Sigmoid colon (tissue), 4 donors: ENCODE measurements at regions not wholly inside any gene's neighbourhood (a gene's known extent, or its start where the extent isn't known, plus 50 kb on each side); places are given as distances from the start of the nearest gene placed in this dataset.

Experiments used
- CTCF ChIP-seq, 4 experiments: fragments of 450-650 bp in 3 of 4; fragments of 200-600 bp in 1 of 4; IDR thresholded peaks; one replicate each; pipeline ENCODE4 v1.5.1; 2016 to 2019; ENCODE audit warnings: antibody characterized with exemption in 4 of 4, mild to moderate bottlenecking in 3 of 4, moderate library complexity in 2 of 4
- POLR2A ChIP-seq, 2 donors: fragments of 450-650 bp; IDR thresholded peaks; one replicate each; pipeline ENCODE4 v1.6.1; 2016; ENCODE audit warnings: antibody characterized with exemption in 2 of 2, mild to moderate bottlenecking in 2 of 2, moderate library complexity in 2 of 2
- POLR2AphosphoS5 ChIP-seq, 4 donors: sonication (generic); formaldehyde crosslinking; IDR thresholded peaks; one replicate each; pipeline ENCODE4 v1.6.1; 2017; ENCODE audit warnings: antibody characterized with exemption in 4 of 4

- TF ChIP-seq CTCF (IDR thresholded peaks at IDR 0.05), result no peak
- no peak for TF ChIP-seq POLR2A (IDR thresholded peaks at IDR 0.05)
- TF ChIP-seq POLR2AphosphoS5 (IDR thresholded peaks at IDR 0.05), result no peak
Measured at GRCh38 chr2:23026671-23027070, 358.3 kb upstream of the KLHL29 start.
